ENCODE measurements at regions not wholly inside any gene's neighbourhood (a gene's known extent, or its start where the extent isn't known, plus 50 kb on each side); places are given as distances from the start of the nearest gene placed in this dataset.

GRCh38 chr11:32326522-32326921 lies 108.8 kb downstream of the WT1 start:
- intact Hi-C loops (cut with DNase I), result no loop called here

DNA sequence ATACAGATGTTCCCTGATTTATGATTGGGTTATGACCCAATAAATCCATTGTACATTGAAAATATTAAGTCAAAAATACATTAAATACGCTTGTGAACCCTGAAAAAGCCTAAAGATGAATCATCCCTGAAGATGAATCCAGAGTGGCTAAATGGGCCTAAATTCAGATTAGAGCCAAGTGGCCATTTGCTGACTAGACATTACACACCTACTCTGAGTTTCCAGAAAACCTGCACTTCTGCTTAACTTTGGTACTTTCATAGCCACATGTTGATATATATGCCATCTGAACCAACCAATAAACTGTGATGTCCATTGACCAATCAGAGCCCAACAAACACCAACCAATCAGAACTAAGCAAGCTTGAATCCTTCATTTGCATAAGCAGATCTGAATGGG lies 106.9 kb downstream of the WT1 start:
- Histone ChIP-seq H3K27me3 (no peaks in the 10 kb centered on the region), H3K36me3 (no peaks in the 10 kb centered on the region), H3K4me3 (no peak overlapping the region), H3K4me1 (peaks cover 0 to 9% (median 3%) of the 10 kb centered on the region in 4 donors), H3K9me3 (no peaks in the 10 kb centered on the region), H3K27ac (no peak overlapping the region)
- TF ChIP-seq POLR2AphosphoS5 (IDR thresholded peaks at IDR 0.05) (no peak), EP300 (IDR thresholded peaks at IDR 0.05) (no peak), POLR2A (IDR thresholded peaks at IDR 0.05) (no peak), CTCF (IDR thresholded peaks at IDR 0.05) (no peak)
- no peak for DNase-seq
- intact Hi-C loops (cut with DNase I), result no loop called here
- WGBS, 2 donors, result 83 to 84% methylated on average over 1 of the region's 1 CpG

More at GRCh38 chr11:32326522-32326921, 108.8 kb downstream of the WT1 start:
- DNase-seq, result no peak
- H3K4me3 ChIP-seq, result no peak overlapping the region
- H3K27ac ChIP-seq, result no peak overlapping the region
- whole genome bisulfite sequencing, 2 donors, result 83 to 91% methylated on average over 3 of the region's 3 CpGs
- TF ChIP-seq POLR2AphosphoS5 (IDR thresholded peaks at IDR 0.05), result no peak
- no peak for TF ChIP-seq POLR2A (IDR thresholded peaks at IDR 0.05)
- no peak for TF ChIP-seq EP300 (IDR thresholded peaks at IDR 0.05)
- no peak for TF ChIP-seq CTCF (IDR thresholded peaks at IDR 0.05)
- no peaks in the 10 kb centered on the region for H3K4me1 ChIP-seq
- H3K36me3 ChIP-seq, result no peaks in the 10 kb centered on the region
- H3K27me3 ChIP-seq, result peaks cover 0 to 7% (median 0%) of the 10 kb centered on the region in 3 donors
- H3K9me3 ChIP-seq, result no peaks in the 10 kb centered on the region

DNA sequence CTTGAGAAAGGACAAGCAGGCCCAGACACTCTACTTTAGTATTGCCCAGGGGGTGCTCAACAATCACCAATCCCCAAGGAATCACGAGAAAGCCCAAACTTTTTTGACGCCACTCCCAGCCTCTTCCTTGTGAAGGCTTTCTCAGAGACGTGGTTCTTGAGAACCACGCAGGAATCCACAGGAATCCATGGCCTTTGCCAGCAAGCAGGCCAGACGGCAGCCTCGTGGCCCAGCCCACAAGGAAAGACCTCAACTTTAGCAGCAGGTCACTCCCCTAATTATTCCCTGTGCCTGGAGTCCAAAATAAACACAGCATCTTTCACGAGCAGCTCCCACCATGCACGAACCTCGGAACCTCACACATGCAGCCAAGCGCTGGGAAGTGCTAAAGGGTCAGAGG lies 104.2 kb downstream of the WT1 start:
- peaks cover 0 to 14% (median 5%) of the 10 kb centered on the region in 4 donors for H3K4me1 ChIP-seq
- H3K4me3 ChIP-seq, result no peak overlapping the region
- no peak for DNase-seq
- H3K9me3 ChIP-seq, result no peaks in the 10 kb centered on the region
- WGBS, 2 donors, result 29 to 66% methylated on average over 10 of the region's 10 CpGs
- TF ChIP-seq EP300 (IDR thresholded peaks at IDR 0.05), result no peak
- no peaks in the 10 kb centered on the region for H3K27me3 ChIP-seq
- no peak overlapping the region for H3K27ac ChIP-seq
- no peaks in the 10 kb centered on the region for H3K36me3 ChIP-seq
- intact Hi-C loops (cut with DNase I), result no loop called here

DNA sequence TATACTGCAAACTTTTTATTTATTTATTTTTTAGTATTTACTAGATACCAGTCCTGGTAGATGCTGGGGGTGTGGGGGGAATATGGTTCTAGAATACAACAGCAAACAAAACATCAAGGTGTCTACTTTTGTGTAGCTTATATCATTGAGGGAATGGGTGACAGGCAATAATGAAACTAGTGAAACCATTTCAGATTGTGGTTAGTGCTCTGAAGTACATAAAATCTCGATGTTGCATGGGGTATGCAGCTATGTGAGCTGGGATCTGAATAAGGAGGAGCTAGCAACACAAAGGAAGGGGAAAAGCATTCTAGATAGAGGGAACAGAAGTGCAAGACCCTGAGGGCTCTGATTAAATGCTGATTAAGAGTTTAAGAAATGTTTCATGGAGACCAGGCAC lies 103.5 kb downstream of the WT1 start:
- no peak overlapping the region for H3K27ac ChIP-seq
- no peaks in the 10 kb centered on the region for H3K9me3 ChIP-seq
- intact Hi-C loops (cut with DNase I), result no loop called here
- peaks cover 0 to 14% (median 5%) of the 10 kb centered on the region in 4 donors for H3K4me1 ChIP-seq
- no peak for DNase-seq
- 68 to 71% methylated on average over 1 of the region's 1 CpG for WGBS, 2 donors
- no peaks in the 10 kb centered on the region for H3K27me3 ChIP-seq
- no peaks in the 10 kb centered on the region for H3K36me3 ChIP-seq
- TF ChIP-seq EP300 (IDR thresholded peaks at IDR 0.05), result no peak
- TF ChIP-seq CTCF (IDR thresholded peaks at IDR 0.05), result no peak
- TF ChIP-seq POLR2AphosphoS5 (IDR thresholded peaks at IDR 0.05), result no peak
- no peak for TF ChIP-seq POLR2A (IDR thresholded peaks at IDR 0.05)
- no peak overlapping the region for H3K4me3 ChIP-seq

- Histone ChIP-seq H3K9me3 (no peaks in the 10 kb centered on the region), H3K27me3 (no peaks in the 10 kb centered on the region), H3K36me3 (no peaks in the 10 kb centered on the region), H3K27ac (peak overlapping the region in 3 of 4 donors; percentile 30 to 55 (median 55)), H3K4me3 (peak overlapping the region in 3 of 4 donors; percentile 36 to 48 (median 43)), H3K4me1 (peaks cover 0 to 14% (median 5%) of the 10 kb centered on the region in 4 donors)
- TF ChIP-seq POLR2AphosphoS5 (IDR thresholded peaks at IDR 0.05) (no peak), POLR2A (IDR thresholded peaks at IDR 0.05) (no peak), CTCF (IDR thresholded peaks at IDR 0.05) (no peak), EP300 (IDR thresholded peaks at IDR 0.05) (no peak)
- intact Hi-C loops (cut with DNase I), result no loop called here
- 23% methylated on average over 14 of the region's 14 CpGs for WGBS, 2 donors
- DNase-seq, result no peak
Observed at GRCh38 chr11:32332990-32333319, 102.4 kb downstream of the WT1 start.
